Immature natural killer cell (primary cell): ENCODE measurements at regions not wholly inside any gene's neighbourhood (a gene's known extent, or its start where the extent isn't known, plus 50 kb on each side); places are given as distances from the start of the nearest gene placed in this dataset.

Source experiments
- DNase-seq, 3 donors: peaks; one replicate each; pipeline ENCODE4 v3.0.0; 2022; ENCODE audit warnings: mixed read lengths in 1 of 3
- H3K27ac Mint-ChIP-seq, 6 donors: one replicate each; pipeline ENCODE4 v1.8.0; 2020; ENCODE audit warnings: mixed read lengths in 6 of 6, mild to moderate bottlenecking in 5 of 6, inconsistent platforms in 4 of 6, moderate library complexity in 3 of 6
- H3K27me3 Mint-ChIP-seq, 3 donors: one replicate each; pipeline ENCODE4 v1.8.0; 2020 to 2021; ENCODE audit warnings: low read depth in 3 of 3, mild to moderate bottlenecking in 3 of 3, mixed read lengths in 3 of 3, moderate library complexity in 3 of 3, inconsistent platforms in 1 of 3
- H3K36me3 Mint-ChIP-seq, 3 donors: one replicate each; pipeline ENCODE4 v1.8.0; 2020; ENCODE audit warnings: mixed read lengths in 3 of 3, inconsistent platforms in 2 of 3, mild to moderate bottlenecking in 2 of 3
- H3K4me1 Mint-ChIP-seq, 2 donors: one replicate each; pipeline ENCODE4 v1.8.0; 2020; ENCODE audit warnings: inconsistent platforms in 2 of 2, mild to moderate bottlenecking in 2 of 2, mixed read lengths in 2 of 2, moderate library complexity in 1 of 2
- H3K4me3 Mint-ChIP-seq, 5 donors: one replicate each; pipeline ENCODE4 v1.8.0; 2020; ENCODE audit warnings: mild to moderate bottlenecking in 5 of 5, mixed read lengths in 5 of 5, inconsistent platforms in 3 of 5, moderate library complexity in 3 of 5
- H3K9me3 Mint-ChIP-seq, 6 donors: one replicate each; pipeline ENCODE4 v1.8.0; 2020; ENCODE audit warnings: mild to moderate bottlenecking in 6 of 6, mixed read lengths in 6 of 6, inconsistent platforms in 4 of 6, moderate library complexity in 3 of 6

DNA sequence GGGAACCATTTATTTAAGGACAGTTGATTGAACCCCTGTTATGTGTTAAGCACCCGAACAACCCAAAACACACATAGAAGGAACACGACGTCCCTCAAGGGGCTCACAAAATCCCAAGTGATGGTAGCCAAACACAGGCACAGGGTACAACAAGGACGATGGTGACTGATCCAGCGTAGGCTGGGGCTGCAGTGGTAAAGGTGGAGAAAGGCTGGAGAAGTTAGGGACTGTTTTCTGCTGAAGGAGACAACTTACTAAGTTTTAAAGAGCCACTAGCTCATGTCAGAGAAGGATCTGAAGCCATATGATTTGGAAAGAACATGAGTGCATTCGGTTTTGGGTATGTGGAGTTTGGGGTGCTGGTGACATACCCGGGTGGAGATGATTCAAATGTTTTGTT, 229.6 kb upstream of the TNRC6C start:
- peaks cover 4 to 6% of the 10 kb centered on the region in 2 donors for H3K4me1 Mint-ChIP-seq
- H3K27me3 Mint-ChIP-seq = peaks cover 8 to 18% (median 12%) of the 10 kb centered on the region in 3 donors
- DNase-seq = no peak
- no peak overlapping the region for H3K27ac Mint-ChIP-seq
- peaks cover 2 to 17% (median 9%) of the 10 kb centered on the region in 6 donors for H3K9me3 Mint-ChIP-seq
- peaks cover 6 to 16% (median 8%) of the 10 kb centered on the region in 3 donors for H3K36me3 Mint-ChIP-seq
- H3K4me3 Mint-ChIP-seq = no peak overlapping the region

- no peak overlapping the region for H3K27ac Mint-ChIP-seq
- peaks cover 2 to 17% (median 9%) of the 10 kb centered on the region in 6 donors for H3K9me3 Mint-ChIP-seq
- no peak overlapping the region for H3K4me3 Mint-ChIP-seq
- H3K36me3 Mint-ChIP-seq = peaks cover 6 to 16% (median 8%) of the 10 kb centered on the region in 3 donors
- no peak for DNase-seq
- H3K27me3 Mint-ChIP-seq = peaks cover 8 to 21% (median 15%) of the 10 kb centered on the region in 3 donors
- peaks cover 4 to 6% of the 10 kb centered on the region in 2 donors for H3K4me1 Mint-ChIP-seq
Measured at GRCh38 chr17:77729587-77729986, 228.9 kb upstream of the TNRC6C start.

DNA sequence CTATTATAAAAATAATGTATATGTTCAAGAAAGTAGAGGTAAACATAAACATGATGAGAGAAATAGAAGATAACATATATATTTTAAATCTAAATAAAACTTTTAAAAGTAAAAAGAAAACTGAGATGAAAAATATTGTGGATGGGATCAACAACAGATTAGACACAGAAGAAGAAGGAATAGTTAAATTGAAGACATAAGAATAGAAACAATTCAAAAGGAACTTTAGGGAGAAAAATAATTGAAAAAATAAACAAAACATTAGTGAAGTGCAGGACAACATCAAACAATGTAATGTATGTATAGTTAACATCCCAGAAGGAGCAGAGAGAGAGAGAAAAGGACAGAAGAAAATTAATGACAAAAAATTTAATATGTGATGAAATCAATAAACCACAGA, 228.1 kb upstream of the TNRC6C start:
- H3K4me1 Mint-ChIP-seq = peaks cover 4 to 6% of the 10 kb centered on the region in 2 donors
- H3K27me3 Mint-ChIP-seq = peaks cover 8 to 21% (median 15%) of the 10 kb centered on the region in 3 donors
- no peak overlapping the region for H3K4me3 Mint-ChIP-seq
- DNase-seq = no peak
- peaks cover 2 to 17% (median 9%) of the 10 kb centered on the region in 6 donors for H3K9me3 Mint-ChIP-seq
- H3K36me3 Mint-ChIP-seq = peaks cover 6 to 16% (median 8%) of the 10 kb centered on the region in 3 donors
- H3K27ac Mint-ChIP-seq = no peak overlapping the region

GRCh38 chr17:77733576-77734296, 224.8 kb upstream of the TNRC6C start:
- Mint-ChIP-seq H3K27me3 (peaks cover 7 to 14% (median 13%) of the 10 kb centered on the region in 3 donors), H3K27ac (peak overlapping the region in 2 of 6 donors; percentile 46 to 55), H3K4me3 (peak overlapping the region in 2 of 5 donors; percentile 62), H3K4me1 (peaks cover 0 to 1% of the 10 kb centered on the region in 2 donors), H3K36me3 (peaks cover 6 to 16% (median 8%) of the 10 kb centered on the region in 3 donors), H3K9me3 (peaks cover 2 to 17% (median 9%) of the 10 kb centered on the region in 6 donors)
- DNase-seq = peak in 2 of 3 donors; percentile 10 to 42

DNA sequence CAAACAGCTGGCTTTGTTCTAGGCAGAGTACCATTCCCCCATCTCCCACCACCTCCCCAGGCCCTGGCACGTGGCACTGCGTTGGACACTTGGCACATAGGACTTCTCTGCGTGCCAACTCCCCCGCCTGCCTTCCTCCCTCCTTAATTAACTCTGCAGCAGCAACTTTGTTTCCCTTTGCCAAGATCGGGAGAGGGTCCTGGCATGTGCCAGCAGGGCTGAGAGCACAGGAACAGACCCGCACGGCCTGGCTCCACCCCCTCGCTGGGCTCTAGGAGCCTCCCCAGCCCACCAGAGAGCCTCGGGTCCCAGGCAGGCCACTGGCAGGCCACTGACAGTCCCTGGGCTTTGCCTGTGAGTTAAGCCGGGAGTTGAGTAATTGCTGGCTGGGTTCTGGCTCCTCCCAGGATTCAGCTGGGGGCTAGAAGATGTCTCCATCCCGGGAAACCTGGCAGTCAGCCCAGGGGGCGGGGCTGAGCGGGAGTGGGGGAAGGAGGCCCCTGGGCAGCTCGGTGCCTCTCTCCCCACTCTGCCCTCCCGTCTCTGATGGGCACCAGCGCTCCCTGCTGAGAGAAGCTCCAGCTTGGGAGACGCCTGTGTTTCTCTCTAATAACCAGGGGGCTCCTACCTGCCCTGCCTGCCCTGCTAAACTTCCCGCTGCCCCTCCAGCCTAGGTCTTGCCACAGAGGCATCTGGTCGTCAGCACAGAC, 224.0 kb upstream of the TNRC6C start:
- peaks cover 7 to 13% (median 11%) of the 10 kb centered on the region in 3 donors for H3K27me3 Mint-ChIP-seq
- peaks cover 0 to 1% of the 10 kb centered on the region in 2 donors for H3K4me1 Mint-ChIP-seq

DNA sequence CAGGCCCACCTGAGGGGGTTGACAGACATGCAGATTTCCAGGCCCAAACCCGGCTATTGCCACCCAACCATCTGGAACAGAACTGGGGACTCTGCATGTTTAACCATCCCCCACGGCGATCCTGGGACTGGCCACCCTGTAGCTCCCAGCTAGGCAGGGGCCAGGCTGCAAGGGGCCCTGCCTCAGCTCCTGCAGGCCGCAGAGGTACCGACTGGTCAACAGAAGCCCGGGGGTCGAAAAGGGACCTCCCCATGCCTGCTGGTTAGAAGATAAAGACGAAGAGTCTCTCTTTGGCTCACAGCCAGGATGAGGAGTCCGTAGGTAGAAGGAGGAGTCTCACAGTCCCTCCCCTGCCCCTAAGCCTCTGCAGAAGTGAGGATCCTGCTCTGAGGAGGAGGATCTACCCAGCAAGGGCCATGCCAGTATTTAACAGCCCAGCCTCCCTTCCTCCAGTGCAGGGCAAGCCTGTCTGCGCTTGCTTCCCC, 223.4 kb upstream of the TNRC6C start:
- H3K27ac Mint-ChIP-seq = no peak overlapping the region
- peaks cover 6 to 16% (median 8%) of the 10 kb centered on the region in 3 donors for H3K36me3 Mint-ChIP-seq
- no peak for DNase-seq
- no peak overlapping the region for H3K4me3 Mint-ChIP-seq
- H3K4me1 Mint-ChIP-seq = peaks cover 0 to 1% of the 10 kb centered on the region in 2 donors
- H3K9me3 Mint-ChIP-seq = peaks cover 2 to 17% (median 9%) of the 10 kb centered on the region in 6 donors
- H3K27me3 Mint-ChIP-seq = peaks cover 7 to 13% (median 10%) of the 10 kb centered on the region in 3 donors

More for the DNA sequence above, 224.0 kb upstream of the TNRC6C start:
- no peak for DNase-seq
- Mint-ChIP-seq H3K27ac (no peak overlapping the region), H3K9me3 (peaks cover 2 to 17% (median 9%) of the 10 kb centered on the region in 6 donors), H3K4me3 (peak overlapping the region in 2 of 5 donors; percentile 62), H3K36me3 (peaks cover 6 to 16% (median 8%) of the 10 kb centered on the region in 3 donors)

GRCh38 chr17:77735566-77736198, 222.8 kb upstream of the TNRC6C start:
- Mint-ChIP-seq H3K27ac (no peak overlapping the region), H3K4me1 (peaks cover 0 to 1% of the 10 kb centered on the region in 2 donors), H3K9me3 (peaks cover 2 to 17% (median 9%) of the 10 kb centered on the region in 6 donors), H3K4me3 (no peak overlapping the region), H3K36me3 (peaks cover 6 to 12% (median 8%) of the 10 kb centered on the region in 3 donors), H3K27me3 (peaks cover 7 to 13% (median 10%) of the 10 kb centered on the region in 3 donors)
- no peak for DNase-seq

- H3K27ac Mint-ChIP-seq = no peak overlapping the region
- peaks cover 0 to 1% of the 10 kb centered on the region in 2 donors for H3K4me1 Mint-ChIP-seq
- H3K27me3 Mint-ChIP-seq = peaks cover 7 to 13% (median 10%) of the 10 kb centered on the region in 3 donors
- DNase-seq = no peak
- H3K4me3 Mint-ChIP-seq = no peak overlapping the region
- peaks cover 2 to 17% (median 9%) of the 10 kb centered on the region in 6 donors for H3K9me3 Mint-ChIP-seq
- H3K36me3 Mint-ChIP-seq = peaks cover 6 to 10% (median 8%) of the 10 kb centered on the region in 3 donors
Measured at GRCh38 chr17:77736199-77736585, 222.3 kb upstream of the TNRC6C start.

DNA sequence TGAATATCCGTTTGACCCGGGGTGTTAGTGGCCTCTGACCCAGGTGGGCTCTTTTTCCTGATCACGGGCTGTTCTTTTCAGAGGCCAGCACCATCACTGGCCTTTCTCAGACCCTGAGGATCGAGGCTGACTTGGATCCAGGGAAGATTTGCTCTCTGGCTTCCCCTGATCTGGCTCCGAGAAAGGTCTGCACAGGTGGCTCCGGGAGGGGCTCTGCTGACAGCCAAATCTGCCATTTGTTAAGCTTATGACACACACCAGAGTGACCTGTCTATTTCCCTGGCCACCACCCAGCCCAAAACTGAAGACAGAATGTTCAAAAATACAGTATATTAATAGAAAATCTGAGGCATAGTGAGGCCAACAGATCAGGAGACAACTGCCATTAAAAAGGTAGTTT, 221.8 kb upstream of the TNRC6C start:
- Mint-ChIP-seq H3K27me3 (peaks cover 9 to 13% (median 10%) of the 10 kb centered on the region in 3 donors), H3K36me3 (peaks cover 6 to 10% (median 8%) of the 10 kb centered on the region in 3 donors)

GRCh38 chr17:77737442-77738265, 220.8 kb upstream of the TNRC6C start:
- no peak overlapping the region for H3K27ac Mint-ChIP-seq
- peaks cover 4 to 8% (median 4%) of the 10 kb centered on the region in 3 donors for H3K36me3 Mint-ChIP-seq
- DNase-seq = no peak
- peaks cover 0 to 1% of the 10 kb centered on the region in 2 donors for H3K4me1 Mint-ChIP-seq
- peaks cover 2 to 12% (median 5%) of the 10 kb centered on the region in 6 donors for H3K9me3 Mint-ChIP-seq
- H3K27me3 Mint-ChIP-seq = peaks cover 7 to 11% (median 9%) of the 10 kb centered on the region in 3 donors
- no peak overlapping the region for H3K4me3 Mint-ChIP-seq

More for the DNA sequence above, 221.8 kb upstream of the TNRC6C start:
- Mint-ChIP-seq H3K27ac (no peak overlapping the region), H3K9me3 (peaks cover 2 to 17% (median 9%) of the 10 kb centered on the region in 6 donors), H3K4me3 (no peak overlapping the region), H3K4me1 (peaks cover 0 to 1% of the 10 kb centered on the region in 2 donors)
- no peak for DNase-seq

DNA sequence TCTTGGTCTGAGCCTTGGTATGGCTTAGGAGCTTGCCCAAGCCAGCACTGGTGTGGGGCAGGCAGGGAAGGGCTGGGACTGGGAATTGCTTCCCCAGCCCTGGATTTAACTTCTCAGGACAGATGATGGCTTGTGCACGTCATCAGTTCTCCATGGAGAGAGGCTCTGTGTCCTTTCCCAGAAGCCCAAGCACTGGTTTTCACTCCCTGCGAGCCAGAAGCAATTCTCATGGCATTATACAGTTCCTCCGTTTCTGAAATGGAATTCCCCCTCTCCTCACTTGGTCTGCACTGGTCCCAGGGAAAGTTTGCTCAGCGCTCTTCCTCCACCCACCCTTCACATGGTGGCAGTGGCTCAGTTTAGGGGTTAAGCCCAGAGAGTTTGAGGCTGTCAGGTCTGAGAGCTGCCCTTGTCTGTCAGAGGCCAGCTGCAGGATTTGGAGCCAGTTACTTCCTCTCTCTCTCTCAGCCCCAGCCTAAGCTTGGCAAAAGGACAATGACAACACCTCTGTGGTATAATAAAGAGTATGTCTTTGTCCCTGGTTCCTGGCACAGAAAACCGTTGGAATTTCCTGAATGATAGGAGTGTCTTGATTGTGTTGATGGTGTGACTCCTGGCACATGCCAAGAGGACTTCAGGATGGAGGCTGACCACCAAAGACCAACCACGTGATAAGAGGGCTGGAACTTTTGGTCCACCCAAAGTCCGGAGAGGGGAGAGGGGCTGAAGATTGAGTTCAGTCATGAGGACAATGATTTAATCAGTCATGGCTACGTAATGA, 219.6 kb upstream of the TNRC6C start:
- no peak overlapping the region for H3K4me3 Mint-ChIP-seq

DNA sequence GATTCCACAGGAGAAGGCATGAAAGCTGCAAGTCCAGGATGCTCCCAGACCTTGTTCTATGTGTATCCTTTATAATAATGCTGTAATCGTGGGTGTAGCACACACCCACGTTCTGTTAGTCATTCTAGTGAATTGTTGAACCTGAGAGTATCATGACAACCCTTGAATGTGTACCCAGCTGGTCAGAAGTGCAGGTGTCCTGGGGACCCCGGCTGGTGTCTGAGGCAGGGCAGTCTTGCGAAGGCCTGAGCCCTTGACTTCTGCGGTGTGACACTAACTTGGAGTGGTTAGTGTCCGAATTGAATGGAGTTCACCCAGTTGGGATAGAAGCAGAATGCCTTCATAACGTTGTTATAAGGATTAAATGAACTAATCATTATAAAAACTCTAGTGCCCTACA, 218.0 kb upstream of the TNRC6C start:
- no peaks in the 10 kb centered on the region for H3K4me1 Mint-ChIP-seq
- no peak overlapping the region for H3K4me3 Mint-ChIP-seq
- H3K27ac Mint-ChIP-seq = no peak overlapping the region
- H3K27me3 Mint-ChIP-seq = peaks cover 0 to 6% (median 3%) of the 10 kb centered on the region in 3 donors
- DNase-seq = no peak
- H3K36me3 Mint-ChIP-seq = no peaks in the 10 kb centered on the region
- no peaks in the 10 kb centered on the region for H3K9me3 Mint-ChIP-seq

More for the DNA sequence above, 219.6 kb upstream of the TNRC6C start:
- DNase-seq = no peak
- Mint-ChIP-seq H3K4me1 (no peaks in the 10 kb centered on the region), H3K9me3 (no peaks in the 10 kb centered on the region), H3K36me3 (no peaks in the 10 kb centered on the region), H3K27ac (no peak overlapping the region), H3K27me3 (peaks cover 3 to 8% (median 3%) of the 10 kb centered on the region in 3 donors)
